ENCODE measurements at regions not wholly inside any gene's neighbourhood (a gene's known extent, or its start where the extent isn't known, plus 50 kb on each side); places are given as distances from the start of the nearest gene placed in this dataset.

GRCh38 chr20:40283689-40284088, 405.3 kb downstream of the MAFB start:
- TF ChIP-seq POLR2A (IDR thresholded peaks at IDR 0.05; ENCODE audit: low read length) (no peak), GATA1 (IDR thresholded peaks at IDR 0.05; ENCODE audit: low read depth, low read length) (no peak)
